B cell (primary cell): ENCODE measurements at regions not wholly inside any gene's neighbourhood (a gene's known extent, or its start where the extent isn't known, plus 50 kb on each side); places are given as distances from the start of the nearest gene placed in this dataset.

Experiments used
- ATAC-seq: fragments of 200-7000 bp; cut with Tn5 transposase; one replicate; pipeline ENCODE4 v1.10.0; 2021; ENCODE audit warnings: low read depth, mild to moderate bottlenecking, moderate number of reproducible peaks, moderate library complexity
- CTCF ChIA-PET: fragments of 350-600 bp; sonication (Branson Sonifier 250); formaldehyde crosslinking; loops from one replicate; lab custom pipeline; 2021; ENCODE audit warnings: antibody characterized with exemption, inconsistent platforms; lab: Charles Lee
- POLR2A ChIA-PET: fragments of 350-600 bp; sonication (Branson Sonifier 250); formaldehyde crosslinking; loops from one replicate; lab custom pipeline; 2021; ENCODE audit warnings: antibody characterized with exemption; lab: Charles Lee
- DNase-seq: peaks from one replicate; pipeline ENCODE4 v3.0.0; 2013
- H2AFZ ChIP-seq: 2 replicates; pipeline ENCODE4 v1.6.1; 2012; ENCODE audit warnings: mild to moderate bottlenecking, low read depth, low read length; ENCODE audit not compliant: insufficient read depth, poor library complexity, severe bottlenecking
- H3K27ac ChIP-seq, 2 donors: 1 replicate in 1 of 2; 2 replicates in 1 of 2; pipeline ENCODE4 v1.5.1; 2012 to 2013; ENCODE audit warnings: low read length in 2 of 2, mild to moderate bottlenecking in 2 of 2, moderate library complexity in 1 of 2
- H3K27me3 ChIP-seq, 4 experiments: fragments of 200-600 bp in 1 of 4; sonication (generic) in 1 of 4; replicated peaks in 1 of 4; 1 replicate in 2 of 4; 2 replicates in 2 of 4; pipeline versions ENCODE4 v1.6.1 to v1.7.0; 2013 to 2016; ENCODE audit warnings: low read length in 3 of 4, mild to moderate bottlenecking in 2 of 4, mixed read lengths in 1 of 4, moderate library complexity in 1 of 4; ENCODE audit not compliant: insufficient read depth in 4 of 4, control insufficient read depth in 3 of 4; ENCODE audit errors: control extremely low read depth in 1 of 4
- H3K36me3 ChIP-seq, 2 experiments: replicated peaks in 1 of 2; 1 replicate in 1 of 2; 2 replicates in 1 of 2; pipeline versions ENCODE4 v1.6.1 to v1.7.1; 2013; ENCODE audit warnings: low read length in 1 of 2; ENCODE audit not compliant: insufficient read depth in 2 of 2, control insufficient read depth in 1 of 2; ENCODE audit errors: control extremely low read depth in 1 of 2, extremely low read depth in 1 of 2
- H3K4me1 ChIP-seq, 2 donors: fragments of 200-600 bp in 1 of 2; sonication (generic) in 1 of 2; 1 replicate in 1 of 2; 2 replicates in 1 of 2; pipeline versions ENCODE4 v1.5.1 to v1.6.1; 2013 to 2017; ENCODE audit warnings: low read length in 2 of 2; ENCODE audit not compliant: control insufficient read depth in 2 of 2, insufficient read depth in 2 of 2
- H3K4me2 ChIP-seq: replicated peaks from 2 replicates; pipeline ENCODE3; 2012; ENCODE audit warnings: mild to moderate bottlenecking, low read depth, low read length; ENCODE audit not compliant: poor library complexity, severe bottlenecking
- H3K4me3 ChIP-seq, 5 experiments: fragments of 200-600 bp in 1 of 5; sonication (generic) in 1 of 5; 1 replicate in 3 of 5; 2 replicates in 2 of 5; pipeline versions ENCODE4 v1.5.1 to v1.7.0; 2011 to 2016; ENCODE audit warnings: low read length in 4 of 5, mild to moderate bottlenecking in 4 of 5, low read depth in 2 of 5, control low read depth in 1 of 5, moderate library complexity in 1 of 5; ENCODE audit not compliant: insufficient read depth in 1 of 5; ENCODE audit errors: control extremely low read depth in 1 of 5, extremely low read depth in 1 of 5
- H3K79me2 ChIP-seq: fragments of 200-600 bp; sonication (generic); one replicate; pipeline ENCODE4 v1.6.0; 2016; ENCODE audit warnings: low read length; ENCODE audit not compliant: control insufficient read depth, insufficient read depth
- H3K9ac ChIP-seq: fragments of 200-600 bp; sonication (generic); 2 replicates; pipeline ENCODE4 v1.6.1; 2017; ENCODE audit warnings: mild to moderate bottlenecking, low read length, moderate library complexity
- H3K9me3 ChIP-seq, 3 donors: one replicate each; pipeline versions ENCODE4 v1.6.1 to v1.7.1; 2013; ENCODE audit warnings: low read length in 2 of 3; ENCODE audit not compliant: control insufficient read depth in 2 of 3, insufficient read depth in 1 of 3; ENCODE audit errors: control extremely low read depth in 1 of 3
- H4K20me1 ChIP-seq: 2 replicates; pipeline ENCODE4 v1.6.0; 2012; ENCODE audit warnings: mild to moderate bottlenecking, low read length; ENCODE audit not compliant: insufficient read depth, control insufficient read depth, poor library complexity, severe bottlenecking
- H3K27ac Mint-ChIP-seq: one replicate; pipeline ENCODE4 v1.8.0; 2021; ENCODE audit warnings: mixed read lengths
- H3K27me3 Mint-ChIP-seq: one replicate; pipeline ENCODE4 v1.8.0; 2021; ENCODE audit warnings: mixed read lengths
- H3K4me1 Mint-ChIP-seq: one replicate; pipeline ENCODE4 v1.8.0; 2021; ENCODE audit warnings: mixed read lengths
- H3K4me3 Mint-ChIP-seq: one replicate; pipeline ENCODE4 v1.8.0; 2021; ENCODE audit warnings: mixed read lengths
- H3K9me3 Mint-ChIP-seq: one replicate; pipeline ENCODE4 v1.8.0; 2022; ENCODE audit warnings: mixed read lengths; ENCODE audit not compliant: insufficient read depth
- CTCF ChIP-seq: fragments of 200-600 bp; IDR thresholded peaks from one replicate; pipeline ENCODE4 v1.8.0; 2022; ENCODE audit warnings: antibody characterized with exemption, mild to moderate bottlenecking
- EZH2 ChIP-seq: IDR thresholded peaks from 2 replicates; pipeline ENCODE4 v1.6.1; 2012; ENCODE audit warnings: borderline replicate concordance, low read depth, mild to moderate bottlenecking, moderate library complexity, low read length; ENCODE audit not compliant: insufficient read depth, poor library complexity, severe bottlenecking
- WGBS: methylation state at CpG from one replicate; pipeline ENCODE4 v1.1.5; 2013; ENCODE audit warnings: missing lambda C conversion rate; ENCODE audit not compliant: insufficient coverage; 5-methylcytosine and 5-hydroxymethylcytosine counted together
- intact Hi-C: fragments of 100-400 bp; cut with micrococcal nuclease; formaldehyde crosslinking; loops from one replicate; pipeline ENCODE4 v1.10.0; 2022

- CTCF ChIA-PET: no interaction called here
- DNase-seq (no peak), ATAC-seq (no peak)
- Histone ChIP-seq H3K36me3 (no peaks in the 10 kb centered on the region), H3K27me3 (no peaks in the 10 kb centered on the region), H3K4me1 (no peaks in the 10 kb centered on the region), H3K9ac (no peak overlapping the region), H2AFZ (no peak overlapping the region), H3K4me2 (no peak overlapping the region), H3K4me3 (no peak overlapping the region), H3K79me2 (no peaks in the 10 kb centered on the region), H3K9me3 (no peaks in the 10 kb centered on the region), H4K20me1 (no peaks in the 10 kb centered on the region), H3K27ac (no peak overlapping the region)
- TF ChIP-seq EZH2 (no peak), CTCF (no peak)
- POLR2A ChIA-PET: no interaction called here
- intact Hi-C loops: no loop called here
- no peaks in the 10 kb centered on the region for H3K4me1 Mint-ChIP-seq
- no peaks in the 10 kb centered on the region for H3K27me3 Mint-ChIP-seq
- H3K27ac Mint-ChIP-seq: no peak overlapping the region
- H3K9me3 Mint-ChIP-seq: peaks cover 6% of the 10 kb centered on the region
- 88% methylated on average over 2 of the region's 2 CpGs for WGBS
- H3K4me3 Mint-ChIP-seq: no peak overlapping the region
Observed at GRCh38 chr9:116058421-116058820, 95.2 kb upstream of the PAPPA start.

DNA sequence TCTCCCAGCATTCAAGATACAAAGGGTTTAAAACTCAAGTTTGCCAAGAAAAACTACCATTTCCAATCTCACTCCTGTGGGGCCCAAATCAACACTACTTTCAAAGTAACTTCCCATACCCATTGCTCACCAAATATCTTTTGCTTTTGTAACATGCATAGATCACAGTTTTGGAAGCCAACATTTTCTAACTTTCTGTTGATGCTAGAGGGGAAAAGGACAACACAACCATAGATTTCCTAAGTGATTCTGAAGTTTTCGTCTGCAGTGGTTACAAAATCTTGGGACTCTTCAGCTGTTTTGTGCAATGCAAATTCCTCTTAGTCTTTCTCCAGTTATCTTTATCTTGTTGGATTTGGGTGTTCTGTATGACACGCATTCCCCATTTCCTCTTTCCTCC lies 94.1 kb upstream of the PAPPA start:
- Mint-ChIP-seq H3K27me3 (no peaks in the 10 kb centered on the region), H3K4me1 (no peaks in the 10 kb centered on the region), H3K27ac (no peak overlapping the region), H3K4me3 (no peak overlapping the region), H3K9me3 (peaks cover 6% of the 10 kb centered on the region)
- WGBS: no CpG with 5 or more reads among the region's 2 CpGs
- H3K27me3 ChIP-seq: no peaks in the 10 kb centered on the region
- no peaks in the 10 kb centered on the region for H3K4me1 ChIP-seq
- H3K9ac ChIP-seq: no peak overlapping the region
- no peaks in the 10 kb centered on the region for H3K79me2 ChIP-seq
- intact Hi-C loops: no loop called here
- ATAC-seq (no peak), DNase-seq (no peak)
- TF ChIP-seq CTCF (no peak), EZH2 (no peak)
- POLR2A ChIA-PET: no interaction called here
- H3K4me3 ChIP-seq: no peak overlapping the region
- H4K20me1 ChIP-seq: no peaks in the 10 kb centered on the region
- CTCF ChIA-PET: no interaction called here
- no peaks in the 10 kb centered on the region for H3K36me3 ChIP-seq
- no peak overlapping the region for H3K4me2 ChIP-seq
- no peak overlapping the region for H3K27ac ChIP-seq
- H3K9me3 ChIP-seq: no peaks in the 10 kb centered on the region
- no peak overlapping the region for H2AFZ ChIP-seq
